HCEC 1CT (cell line): ENCODE measurements at regions not wholly inside any gene's neighbourhood (a gene's known extent, or its start where the extent isn't known, plus 50 kb on each side); places are given as distances from the start of the nearest gene placed in this dataset.
"Not testable (repeated sequence)": the region's sequence is repeated elsewhere in the genome, so short reads cannot be mapped to it uniquely, and the experiment has no call there.

Source experiments
- DNase-seq: peaks from one replicate; pipeline ENCODE4 v3.0.0-alpha.2; 2017

GRCh38 chr3:103513003-103513402 is 1078.2 kb downstream of the ZPLD1 start:
- DNase-seq = no peak

- DNase-seq = no peak
Observed at GRCh38 chr3:103515116-103515515, 1080.3 kb downstream of the ZPLD1 start.

GRCh38 chr3:103516950-103517349 is 1082.1 kb downstream of the ZPLD1 start:
- DNase-seq = no peak

DNA sequence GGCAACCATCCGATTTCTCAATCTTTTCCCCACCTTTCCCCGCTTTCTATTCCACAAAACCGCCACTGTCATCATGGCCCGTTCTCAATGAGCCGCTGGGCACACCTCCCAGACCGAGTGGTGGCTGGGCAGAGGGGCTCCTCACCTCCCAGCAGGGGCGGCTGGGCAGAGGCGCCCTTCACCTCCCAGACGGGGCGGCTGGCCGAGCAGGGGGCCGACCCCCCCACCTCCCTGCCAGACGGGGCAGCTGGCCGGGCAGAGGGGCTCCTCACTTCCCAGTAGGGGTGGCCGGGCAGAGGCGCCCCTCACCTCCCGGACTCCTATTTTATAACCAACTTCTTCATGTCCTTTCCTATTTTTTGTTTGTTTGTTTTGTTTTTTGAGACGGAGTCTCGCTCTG is 1096.5 kb downstream of the ZPLD1 start:
- DNase-seq = not testable (repeated sequence)

GRCh38 chr3:103532986-103533385 is 1098.2 kb downstream of the ZPLD1 start:
- no peak for DNase-seq

GRCh38 chr3:103554451-103554850 is 1119.6 kb downstream of the ZPLD1 start:
- DNase-seq = no peak

DNA sequence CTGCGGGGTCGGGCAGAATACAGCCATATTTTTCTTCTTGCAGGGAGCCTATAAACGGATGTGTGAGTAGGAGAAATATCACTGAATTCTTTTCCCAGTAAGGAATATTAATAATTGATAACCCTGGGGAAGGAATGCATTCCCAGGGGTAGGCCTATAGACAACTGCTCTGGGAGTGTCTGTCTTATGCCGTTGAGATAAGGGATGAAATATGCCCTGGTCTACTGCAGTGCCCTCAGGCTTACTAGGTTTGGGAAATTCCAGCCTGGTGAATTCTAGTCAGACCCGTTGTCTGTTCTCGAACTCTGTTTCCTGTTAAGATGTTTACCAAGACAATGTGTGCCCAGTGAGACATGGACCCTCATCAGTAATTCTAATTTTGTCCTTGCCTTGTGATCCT is 1129.3 kb downstream of the ZPLD1 start:
- not testable (repeated sequence) for DNase-seq

DNA sequence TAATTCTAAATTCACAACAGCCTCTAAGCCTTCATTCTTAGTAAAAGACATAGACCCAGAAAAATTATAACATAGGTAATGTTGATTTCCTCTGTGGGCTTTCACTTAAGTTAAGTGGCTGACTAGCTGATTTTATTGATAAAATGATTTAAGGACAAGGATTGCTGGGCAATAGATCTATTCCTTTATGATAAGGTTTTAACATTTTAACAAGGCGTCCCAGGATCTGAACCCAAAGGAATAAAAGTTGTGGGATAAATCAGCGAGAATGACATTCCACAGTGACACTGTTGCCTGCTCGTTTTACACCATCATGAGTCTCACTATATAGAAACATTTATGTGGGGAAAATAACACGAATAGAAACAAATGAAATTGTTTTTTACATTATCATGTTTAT is 1151.0 kb downstream of the ZPLD1 start:
- DNase-seq = no peak

- no peak for DNase-seq
Observed at GRCh38 chr3:103589770-103590169, 1155.0 kb downstream of the ZPLD1 start.

- no peak for DNase-seq
Observed at GRCh38 chr3:103600844-103601243, 1166.0 kb downstream of the ZPLD1 start.

- DNase-seq = no peak
Observed at GRCh38 chr3:103601666-103602065, 1166.9 kb downstream of the ZPLD1 start.

- no peak for DNase-seq
Observed at GRCh38 chr3:103609472-103609871, 1174.7 kb downstream of the ZPLD1 start.

GRCh38 chr3:103613397-103614156 is 1178.8 kb downstream of the ZPLD1 start:
- DNase-seq = no peak

DNA sequence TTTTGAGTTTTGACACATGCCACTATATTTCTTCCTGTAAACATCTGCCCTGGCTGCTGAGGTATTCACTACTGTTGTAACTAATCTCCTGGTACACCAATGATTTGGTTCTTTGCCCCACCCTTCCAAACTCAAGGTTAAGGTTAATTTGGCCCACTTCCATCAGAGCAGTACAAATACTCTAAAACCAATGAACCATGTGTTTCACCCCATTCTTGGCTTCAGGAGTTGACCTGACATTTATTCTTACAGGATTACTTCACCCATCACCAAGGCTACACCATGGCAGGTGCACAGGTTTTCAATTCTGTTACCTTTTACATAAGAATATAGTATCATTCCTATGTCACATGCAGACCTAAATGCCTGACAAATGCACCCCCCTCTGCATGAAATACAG is 1179.9 kb downstream of the ZPLD1 start:
- DNase-seq = no peak

- no peak for DNase-seq
Observed at GRCh38 chr3:103617961-103618360, 1183.1 kb downstream of the ZPLD1 start.

DNA sequence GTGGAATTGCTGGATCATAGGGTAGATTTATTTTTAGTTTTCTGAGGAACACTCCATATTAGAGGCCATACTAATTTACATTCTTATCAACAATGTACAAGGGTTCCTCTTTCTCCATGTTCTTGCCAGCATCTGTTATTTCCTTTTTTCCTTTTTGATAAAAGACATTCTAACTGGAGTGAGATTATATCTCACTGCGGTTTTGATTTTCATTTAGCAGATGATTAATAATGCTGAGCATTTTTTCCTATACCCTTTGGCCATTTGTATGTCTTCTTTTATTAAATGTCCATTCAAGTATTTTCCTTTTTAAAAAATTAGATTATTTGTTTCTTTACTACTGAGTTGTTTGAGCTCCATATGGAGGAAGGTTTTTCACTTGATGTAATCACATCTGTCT is 1189.5 kb downstream of the ZPLD1 start:
- no peak for DNase-seq

- no peak for DNase-seq
Observed at GRCh38 chr3:103629391-103629790, 1194.6 kb downstream of the ZPLD1 start.

DNA sequence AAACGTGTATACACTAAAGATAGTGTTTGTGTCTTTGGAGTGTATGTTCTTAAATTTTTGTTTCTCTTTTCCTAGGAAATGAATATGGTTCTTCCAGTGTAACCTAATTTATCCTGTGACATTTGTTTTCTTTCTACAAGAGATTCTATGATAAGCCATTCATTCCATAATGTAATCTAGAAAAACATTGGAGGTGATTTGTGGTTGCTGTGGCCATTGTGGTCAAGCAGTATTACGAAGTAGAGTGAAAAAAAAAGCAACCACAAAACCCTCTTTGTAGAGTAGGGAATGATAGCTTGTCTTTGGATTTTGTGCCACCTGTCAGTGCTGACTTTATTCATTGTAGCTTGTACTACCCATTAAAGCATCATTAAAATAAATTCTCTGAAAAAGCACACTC is 1209.6 kb downstream of the ZPLD1 start:
- no peak for DNase-seq

GRCh38 chr3:103653996-103654395 is 1219.2 kb downstream of the ZPLD1 start:
- no peak for DNase-seq

DNA sequence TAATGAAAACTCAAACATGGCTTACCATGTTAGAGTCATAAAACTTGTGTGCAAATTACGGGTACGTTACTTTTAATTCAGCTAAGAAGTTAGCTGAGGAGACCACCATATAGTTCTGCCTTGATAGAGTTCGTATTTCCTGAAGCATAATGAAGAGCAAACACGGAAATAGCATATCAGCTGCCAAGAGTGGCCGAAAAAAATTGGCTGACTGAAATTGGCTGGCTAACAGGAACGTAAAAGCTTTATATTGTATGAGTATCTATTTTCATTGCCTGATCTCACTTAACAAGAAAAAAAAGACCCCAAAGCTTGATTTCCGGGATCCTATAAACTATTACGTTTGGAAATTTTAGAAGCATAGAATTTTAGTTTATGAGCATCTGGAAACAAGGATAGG is 1222.9 kb downstream of the ZPLD1 start:
- DNase-seq = no peak

GRCh38 chr3:103660810-103661209 is 1226.0 kb downstream of the ZPLD1 start:
- no peak for DNase-seq

DNA sequence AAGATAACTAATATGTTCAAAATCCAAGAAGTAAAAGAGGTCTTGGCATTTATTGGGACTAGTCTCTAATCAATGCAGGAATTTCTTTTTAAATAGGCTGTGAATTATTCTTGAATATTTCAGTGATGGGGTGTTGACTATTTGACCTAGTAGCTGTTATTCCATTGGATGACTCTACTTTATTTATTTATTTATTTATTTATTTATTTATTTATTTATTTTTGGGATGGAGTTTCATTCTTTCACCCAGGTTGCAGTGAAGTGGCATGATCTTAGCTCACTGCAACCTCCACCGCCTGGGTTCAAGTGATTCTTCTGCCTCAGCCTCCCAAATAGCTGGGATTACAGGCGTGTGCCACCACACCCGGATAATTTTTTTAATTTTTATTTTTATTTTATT is 1227.8 kb downstream of the ZPLD1 start:
- DNase-seq = no peak

DNA sequence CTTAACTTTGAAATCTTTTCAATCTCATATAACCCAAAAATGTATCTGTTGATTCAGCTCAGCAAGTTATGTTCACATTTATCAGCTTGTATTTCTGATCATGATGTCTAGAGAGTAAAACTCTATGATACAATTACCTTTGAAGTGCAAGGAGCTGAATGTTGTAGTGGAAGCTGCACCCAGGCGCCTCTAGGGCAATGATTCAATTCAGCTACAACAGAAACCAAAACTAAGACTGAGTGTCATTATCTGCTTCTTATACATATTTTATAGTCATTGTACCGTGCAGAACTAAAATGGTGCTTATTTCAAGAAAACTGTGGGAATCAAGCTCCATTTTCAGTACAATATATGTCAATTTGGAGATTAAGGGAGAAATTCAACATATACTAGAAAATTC is 1237.5 kb downstream of the ZPLD1 start:
- no peak for DNase-seq

GRCh38 chr3:103684904-103685303 is 1250.1 kb downstream of the ZPLD1 start:
- no peak for DNase-seq

- DNase-seq = no peak
Observed at GRCh38 chr3:103685939-103686338, 1251.1 kb downstream of the ZPLD1 start.
